Inflammatory macrophage treated with lipopolysaccharide for 1 hour (primary cell): ENCODE measurements at regions not wholly inside any gene's neighbourhood (a gene's known extent, or its start where the extent isn't known, plus 50 kb on each side); places are given as distances from the start of the nearest gene placed in this dataset.

ENCODE experiments used
- DNase-seq, 2 donors: peaks; one replicate each; pipeline ENCODE4 v3.0.0-alpha.2; 2020 to 2022

- no peak for DNase-seq
These were observed 343.4 kb upstream of the FIGN start for GRCh38 chr2:164079258-164079657.

GRCh38 chr2:164078421-164078820 is 342.6 kb upstream of the FIGN start:
- DNase-seq, result no peak

- DNase-seq, result no peak
These were observed 337.6 kb upstream of the FIGN start for GRCh38 chr2:164073101-164074074.

GRCh38 chr2:164069540-164069939 is 333.7 kb upstream of the FIGN start:
- no peak for DNase-seq

GRCh38 chr2:164068063-164068462 is 332.3 kb upstream of the FIGN start:
- DNase-seq, result no peak

GRCh38 chr2:164066095-164066494 is 330.3 kb upstream of the FIGN start:
- DNase-seq, result no peak

- DNase-seq, result no peak
These were observed 329.2 kb upstream of the FIGN start for GRCh38 chr2:164065038-164065437.

- DNase-seq, result peak; percentile 2 to 60
These were observed 325.4 kb upstream of the FIGN start for GRCh38 chr2:164061129-164061746.

GRCh38 chr2:164060031-164060430 is 324.2 kb upstream of the FIGN start:
- no peak for DNase-seq

GRCh38 chr2:164055623-164056022 is 319.8 kb upstream of the FIGN start:
- no peak for DNase-seq

- no peak for DNase-seq
These were observed 318.8 kb upstream of the FIGN start for GRCh38 chr2:164054651-164055050.

GRCh38 chr2:164053021-164053420 is 317.2 kb upstream of the FIGN start:
- DNase-seq, result no peak

GRCh38 chr2:164052006-164052405 is 316.2 kb upstream of the FIGN start:
- DNase-seq, result no peak

- DNase-seq, result no peak
These were observed 312.9 kb upstream of the FIGN start for GRCh38 chr2:164048729-164049128.

GRCh38 chr2:164046040-164046439 is 310.2 kb upstream of the FIGN start:
- DNase-seq, result no peak

GRCh38 chr2:164044622-164045021 is 308.8 kb upstream of the FIGN start:
- no peak for DNase-seq

- no peak for DNase-seq
These were observed 303.5 kb upstream of the FIGN start for GRCh38 chr2:164039270-164039669.

GRCh38 chr2:164032995-164033394 is 297.2 kb upstream of the FIGN start:
- no peak for DNase-seq

- no peak for DNase-seq
These were observed 294.8 kb upstream of the FIGN start for GRCh38 chr2:164030623-164031022.

- DNase-seq, result no peak
These were observed 293.2 kb upstream of the FIGN start for GRCh38 chr2:164028814-164029534.

- DNase-seq, result no peak
These were observed 288.6 kb upstream of the FIGN start for GRCh38 chr2:164024396-164024795.

- DNase-seq, result no peak
These were observed 288.1 kb upstream of the FIGN start for GRCh38 chr2:164023896-164024295.

- no peak for DNase-seq
These were observed 279.7 kb upstream of the FIGN start for GRCh38 chr2:164015328-164016123.
